ENCODE measurements at regions not wholly inside any gene's neighbourhood (a gene's known extent, or its start where the extent isn't known, plus 50 kb on each side); places are given as distances from the start of the nearest gene placed in this dataset.
"Not testable (repeated sequence)": the region's sequence is repeated elsewhere in the genome, so short reads cannot be mapped to it uniquely, and the experiment has no call there.

GRCh38 chr2:192971981-192972380 is 777.2 kb upstream of the TMEFF2 start:
- no peak for DNase-seq

GRCh38 chr2:192969055-192969454 is 774.3 kb upstream of the TMEFF2 start:
- DNase-seq = peak; percentile 14

- no peak for DNase-seq
Measured at GRCh38 chr2:192960945-192961344, 766.2 kb upstream of the TMEFF2 start.

- DNase-seq = not testable (repeated sequence)
Measured at GRCh38 chr2:192958615-192959014, 763.9 kb upstream of the TMEFF2 start.

- DNase-seq = no peak
Measured at GRCh38 chr2:192957425-192957824, 762.7 kb upstream of the TMEFF2 start.

- no peak for DNase-seq
Measured at GRCh38 chr2:192953116-192953515, 758.4 kb upstream of the TMEFF2 start.

GRCh38 chr2:192952245-192952644 is 757.5 kb upstream of the TMEFF2 start:
- DNase-seq = no peak

GRCh38 chr2:192948316-192948715 is 753.6 kb upstream of the TMEFF2 start:
- DNase-seq = no peak

GRCh38 chr2:192947352-192947751 is 752.6 kb upstream of the TMEFF2 start:
- no peak for DNase-seq

- DNase-seq = no peak
Measured at GRCh38 chr2:192940767-192941166, 746.0 kb upstream of the TMEFF2 start.

GRCh38 chr2:192932376-192932775 is 737.6 kb upstream of the TMEFF2 start:
- no peak for DNase-seq

- not testable (repeated sequence) for DNase-seq
Measured at GRCh38 chr2:192921631-192922030, 726.9 kb upstream of the TMEFF2 start.

GRCh38 chr2:192901446-192901845 is 706.7 kb upstream of the TMEFF2 start:
- no peak for DNase-seq

GRCh38 chr2:192899466-192899865 is 704.7 kb upstream of the TMEFF2 start:
- no peak for DNase-seq

GRCh38 chr2:192893976-192894375 is 699.2 kb upstream of the TMEFF2 start:
- DNase-seq = not testable (repeated sequence)

- no peak for DNase-seq
Measured at GRCh38 chr2:192888109-192888508, 693.4 kb upstream of the TMEFF2 start.

GRCh38 chr2:192887337-192887736 is 692.6 kb upstream of the TMEFF2 start:
- DNase-seq = peak; percentile 37

- DNase-seq = no peak
Measured at GRCh38 chr2:192886636-192887035, 691.9 kb upstream of the TMEFF2 start.

- DNase-seq = no peak
Measured at GRCh38 chr2:192885569-192886160, 690.9 kb upstream of the TMEFF2 start.

GRCh38 chr2:192877159-192877558 is 682.4 kb upstream of the TMEFF2 start:
- DNase-seq = no peak

- no peak for DNase-seq
Measured at GRCh38 chr2:192876698-192877097, 682.0 kb upstream of the TMEFF2 start.

GRCh38 chr2:192854706-192855105 is 660.0 kb upstream of the TMEFF2 start:
- DNase-seq = no peak

GRCh38 chr2:192854031-192854430 is 659.3 kb upstream of the TMEFF2 start:
- DNase-seq = no peak

GRCh38 chr2:192828947-192829346 is 634.2 kb upstream of the TMEFF2 start:
- no peak for DNase-seq

- no peak for DNase-seq
Measured at GRCh38 chr2:192828175-192828574, 633.4 kb upstream of the TMEFF2 start.

GRCh38 chr2:192827735-192828134 is 633.0 kb upstream of the TMEFF2 start:
- no peak for DNase-seq
